Pancreas (tissue), 10 donors: ENCODE measurements at regions not wholly inside any gene's neighbourhood (a gene's known extent, or its start where the extent isn't known, plus 50 kb on each side); places are given as distances from the start of the nearest gene placed in this dataset.
"Not testable (repeated sequence)": the region's sequence is repeated elsewhere in the genome, so short reads cannot be mapped to it uniquely, and the experiment has no call there.

ENCODE experiments used
- ATAC-seq, 4 donors: fragments of 200-7000 bp; cut with Tn5 transposase; one replicate each; pipeline versions ENCODE4 v1.8.0 to v1.9.1; 2020; ENCODE audit warnings: mild to moderate bottlenecking in 4 of 4, moderate library complexity in 4 of 4
- DNase-seq, 6 donors: peaks; one replicate each; pipeline ENCODE4 v3.0.0-alpha.2; 2020
- FAIRE-seq: peaks from 2 replicates; lab custom pipeline; 2012; peaks lifted over from hg19 to GRCh38; lab: Jason Lieb, UNC
- H3K27ac ChIP-seq, 4 donors: fragments of 200-600 bp; sonication (generic); 1 replicate in 3 of 4; 2 replicates in 1 of 4; pipeline versions ENCODE4 v1.5.0 to v1.8.0; 2020
- H3K27me3 ChIP-seq, 4 donors: fragments of 200-600 bp; one replicate each; pipeline ENCODE4 v1.8.0; 2021
- H3K36me3 ChIP-seq, 3 donors: fragments of 200-600 bp; sonication (generic) in 1 of 3; one replicate each; pipeline versions ENCODE4 v1.5.0 to v1.8.0; 2020 to 2021
- H3K4me1 ChIP-seq, 3 donors: fragments of 200-600 bp; one replicate each; pipeline ENCODE4 v1.8.0; 2021
- H3K4me3 ChIP-seq, 4 donors: fragments of 200-600 bp; sonication (generic) in 2 of 4; one replicate each; pipeline versions ENCODE4 v1.5.0 to v1.8.0; 2020 to 2021
- H3K9me3 ChIP-seq, 4 donors: fragments of 200-600 bp; one replicate each; pipeline ENCODE4 v1.8.0; 2021
- WGBS, 2 donors: extraction: QIAGEN DNeasy Blood & Tissue Kit; methylation state at CpG; one replicate each; pipeline ENCODE4 v1.1.7; 2013; 5-methylcytosine and 5-hydroxymethylcytosine counted together
- intact Hi-C, 3 donors: fragments of 100-400 bp; cut with DNase I; formaldehyde crosslinking; loops; one replicate each; pipeline versions ENCODE4 v1.11.1 to v1.14.2; 2022
- TF ChIP-seq, protein P1 (sequence below), 4 donors: fragments of 200-600 bp; sonication (generic) in 3 of 4; IDR thresholded peaks; one replicate each; pipeline versions ENCODE4 v1.5.0 to v1.8.0; 2021; ENCODE audit warnings: antibody characterized with exemption in 4 of 4
- donor health status: healthy with polysubstance abuse.
- donor health status: DM: no; HTN: no; CAD: no; lungs with moderate emphysema.
- donor health status: DM: no; HTN: no; CAD: no.
- donor health status: control.
- donor health status: control.
- donor health status: Bipolar disorder and iron deficiency.
- donor health status: DM: yes; HTN: yes; CAD: no.
- donor health status: DM: no; HTN: no; CAD: no.
- donor health status: DM: no; HTN: no; CAD: no.
- donor health status: DM: yes; HTN: yes; CAD: no.

GRCh38 chr6:74568861-74569260 is 637.0 kb downstream of the COL12A1 start:
- H3K27me3 ChIP-seq, result no peaks in the 10 kb centered on the region
- H3K4me1 ChIP-seq, result no peaks in the 10 kb centered on the region
- H3K4me3 ChIP-seq, result no peak overlapping the region
- no peaks in the 10 kb centered on the region for H3K36me3 ChIP-seq
- DNase-seq (no peak), FAIRE-seq (peak; percentile 29), ATAC-seq (no peak)
- intact Hi-C loops, result no loop called here
- H3K9me3 ChIP-seq, result no peaks in the 10 kb centered on the region
- TF ChIP-seq, protein P1, sequence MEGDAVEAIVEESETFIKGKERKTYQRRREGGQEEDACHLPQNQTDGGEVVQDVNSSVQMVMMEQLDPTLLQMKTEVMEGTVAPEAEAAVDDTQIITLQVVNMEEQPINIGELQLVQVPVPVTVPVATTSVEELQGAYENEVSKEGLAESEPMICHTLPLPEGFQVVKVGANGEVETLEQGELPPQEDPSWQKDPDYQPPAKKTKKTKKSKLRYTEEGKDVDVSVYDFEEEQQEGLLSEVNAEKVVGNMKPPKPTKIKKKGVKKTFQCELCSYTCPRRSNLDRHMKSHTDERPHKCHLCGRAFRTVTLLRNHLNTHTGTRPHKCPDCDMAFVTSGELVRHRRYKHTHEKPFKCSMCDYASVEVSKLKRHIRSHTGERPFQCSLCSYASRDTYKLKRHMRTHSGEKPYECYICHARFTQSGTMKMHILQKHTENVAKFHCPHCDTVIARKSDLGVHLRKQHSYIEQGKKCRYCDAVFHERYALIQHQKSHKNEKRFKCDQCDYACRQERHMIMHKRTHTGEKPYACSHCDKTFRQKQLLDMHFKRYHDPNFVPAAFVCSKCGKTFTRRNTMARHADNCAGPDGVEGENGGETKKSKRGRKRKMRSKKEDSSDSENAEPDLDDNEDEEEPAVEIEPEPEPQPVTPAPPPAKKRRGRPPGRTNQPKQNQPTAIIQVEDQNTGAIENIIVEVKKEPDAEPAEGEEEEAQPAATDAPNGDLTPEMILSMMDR (IDR thresholded peaks at IDR 0.05), result no peak
- 74 to 79% methylated on average over 6 of the region's 6 CpGs for WGBS, 2 donors
- H3K27ac ChIP-seq, result no peak overlapping the region

DNA sequence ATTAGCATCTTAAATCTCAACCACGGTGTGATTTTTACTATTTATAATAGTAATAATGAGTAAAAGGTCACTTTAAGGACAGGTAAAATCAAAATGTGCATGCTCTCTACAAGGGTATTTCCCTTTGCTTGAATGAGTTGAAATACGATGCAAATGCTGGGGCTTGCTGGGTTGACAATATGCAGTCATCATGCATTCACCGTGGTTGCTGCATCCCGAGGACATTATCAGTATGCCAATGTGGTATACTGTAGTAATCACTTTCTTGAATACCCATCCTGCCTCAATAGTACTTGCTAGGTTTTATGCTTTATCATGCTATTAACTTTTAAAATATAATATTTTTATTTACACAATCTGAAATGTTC is 637.9 kb downstream of the COL12A1 start:
- H3K4me3 ChIP-seq, H3K36me3 ChIP-seq, H3K27ac ChIP-seq, FAIRE-seq, DNase-seq, intact Hi-C loops, H3K4me1 ChIP-seq, H3K27me3 ChIP-seq, ATAC-seq, H3K9me3 ChIP-seq: not testable (repeated sequence)
- WGBS, 2 donors, result 90 to 91% methylated on average over 4 of the region's 4 CpGs

DNA sequence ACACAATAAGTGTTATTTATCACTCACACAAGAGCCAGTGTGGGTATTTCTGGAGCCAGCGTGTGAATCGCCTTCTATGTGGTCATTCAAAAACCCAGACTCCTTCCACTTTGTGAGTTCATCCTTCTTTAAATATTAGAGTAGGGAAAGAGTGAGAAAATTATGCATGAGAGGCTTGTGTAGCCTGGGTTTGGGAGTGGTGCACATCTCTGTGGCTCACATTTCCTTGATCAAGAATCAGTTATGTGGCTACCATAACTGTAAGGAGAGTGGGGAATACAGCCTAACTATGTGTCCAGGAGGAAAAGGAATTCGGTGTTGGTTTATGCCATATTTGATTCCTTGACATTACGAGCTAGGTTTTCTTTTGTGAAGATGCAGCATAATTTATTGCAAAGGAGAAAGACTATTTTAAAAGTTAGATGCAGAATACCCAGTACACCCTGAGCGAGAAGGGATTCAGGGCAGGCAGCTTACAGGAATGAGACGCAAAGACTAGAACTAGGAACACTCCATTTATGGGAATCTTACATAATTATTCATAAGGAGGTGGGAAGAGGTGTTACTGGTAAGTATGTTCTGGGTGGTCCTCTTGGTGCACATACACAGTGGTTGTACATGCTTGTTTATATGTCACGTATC is 638.5 kb downstream of the COL12A1 start:
- Histone ChIP-seq H3K4me1 (no peaks in the 10 kb centered on the region), H3K27ac (no peak overlapping the region), H3K27me3 (no peaks in the 10 kb centered on the region), H3K36me3 (no peaks in the 10 kb centered on the region), H3K9me3 (no peaks in the 10 kb centered on the region), H3K4me3 (no peak overlapping the region)
- FAIRE-seq, result no peak
- intact Hi-C loops, result no loop called here
- no peak for DNase-seq
- 92 to 96% methylated on average over 7 of the region's 7 CpGs for WGBS, 2 donors
- TF ChIP-seq, protein P1 (IDR thresholded peaks at IDR 0.05), result no peak
- ATAC-seq, result no peak

GRCh38 chr6:74557236-74557635 is 648.6 kb downstream of the COL12A1 start:
- TF ChIP-seq, protein P1 (IDR thresholded peaks at IDR 0.05), result no peak
- Histone ChIP-seq H3K27me3 (no peaks in the 10 kb centered on the region), H3K9me3 (no peaks in the 10 kb centered on the region), H3K36me3 (no peaks in the 10 kb centered on the region), H3K4me3 (no peak overlapping the region), H3K27ac (no peak overlapping the region), H3K4me1 (no peaks in the 10 kb centered on the region)
- no peak for ATAC-seq
- DNase-seq, result no peak
- no peak for FAIRE-seq
- intact Hi-C loops, result no loop called here

- no peak for DNase-seq
- Histone ChIP-seq H3K4me3 (no peak overlapping the region), H3K36me3 (no peaks in the 10 kb centered on the region), H3K9me3 (no peaks in the 10 kb centered on the region), H3K27ac (no peak overlapping the region), H3K27me3 (no peaks in the 10 kb centered on the region), H3K4me1 (no peaks in the 10 kb centered on the region)
- 76 to 78% methylated on average over 2 of the region's 2 CpGs for WGBS, 2 donors
- TF ChIP-seq, protein P1 (IDR thresholded peaks at IDR 0.05), result no peak
- intact Hi-C loops, result no loop called here
- no peak for FAIRE-seq
- ATAC-seq, result no peak
Observed at GRCh38 chr6:74554041-74554440, 651.8 kb downstream of the COL12A1 start.
